GM23338 (cell line): ENCODE measurements at regions not wholly inside any gene's neighbourhood (a gene's known extent, or its start where the extent isn't known, plus 50 kb on each side); places are given as distances from the start of the nearest gene placed in this dataset.

Experiments used
- CREB1 ChIP-seq: fragments of 250-450 bp; sonication (Bioruptor Pico); IDR thresholded peaks from 2 replicates; pipeline ENCODE4 v1.5.0; 2020; ENCODE audit warnings: low read depth, mild to moderate bottlenecking, moderate library complexity
- EZH2 ChIP-seq: fragments of 200-600 bp; sonication (generic); IDR thresholded peaks from one replicate; pipeline ENCODE4 v1.8.0; 2017; ENCODE audit warnings: antibody characterized with exemption, mild to moderate bottlenecking, low read depth; ENCODE audit not compliant: unreplicated experiment
- EZH2phosphoT487 ChIP-seq: fragments of 200-600 bp; sonication (generic); IDR thresholded peaks from one replicate; pipeline ENCODE4 v1.8.1; 2018; ENCODE audit warnings: antibody characterized with exemption; ENCODE audit not compliant: unreplicated experiment
- JUNB ChIP-seq: IDR thresholded peaks from one replicate; pipeline ENCODE4 v1.6.1; 2016; ENCODE audit warnings: antibody characterized with exemption; ENCODE audit not compliant: unreplicated experiment
- POLR2AphosphoS5 ChIP-seq: IDR thresholded peaks from 2 replicates; pipeline ENCODE4 v1.6.1; 2016; ENCODE audit warnings: antibody characterized with exemption, low read depth
- ZNF114 ChIP-seq: fragments of 250-450 bp; sonication (Bioruptor Pico); IDR thresholded peaks from 2 replicates; pipeline ENCODE4 v1.5.0; 2020; ENCODE audit warnings: mild to moderate bottlenecking, moderate library complexity
- TF ChIP-seq, protein P1 (sequence below), 2 experiments: fragments of 200-600 bp in 1 of 2; sonication (generic) in 1 of 2; conservative IDR thresholded peaks; 2 replicates each; pipeline versions ENCODE4 v1.5.1 to v1.6.1; 2016 to 2017; ENCODE audit warnings: antibody characterized with exemption in 2 of 2, low read depth in 2 of 2, mild to moderate bottlenecking in 2 of 2, moderate library complexity in 1 of 2

DNA sequence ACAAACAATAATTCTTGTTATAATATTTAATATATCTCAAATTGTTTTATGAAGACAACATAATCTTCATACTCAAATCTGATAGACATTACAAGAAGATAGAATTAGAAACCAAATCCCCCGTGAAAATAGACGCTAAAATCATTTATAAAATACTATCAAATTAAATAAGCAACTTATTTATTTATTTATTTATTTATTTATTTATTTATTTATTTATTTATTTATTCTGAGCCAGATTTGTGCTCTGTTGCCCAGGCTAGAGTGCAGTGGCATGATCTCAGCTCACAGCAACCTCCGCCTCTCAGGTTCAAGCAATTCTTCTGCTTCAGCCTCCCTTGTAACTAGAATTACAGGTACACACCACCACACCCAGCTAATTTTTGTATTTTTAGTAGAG, 294.9 kb upstream of the MAGEC2 start:
- TF ChIP-seq, protein P1, sequence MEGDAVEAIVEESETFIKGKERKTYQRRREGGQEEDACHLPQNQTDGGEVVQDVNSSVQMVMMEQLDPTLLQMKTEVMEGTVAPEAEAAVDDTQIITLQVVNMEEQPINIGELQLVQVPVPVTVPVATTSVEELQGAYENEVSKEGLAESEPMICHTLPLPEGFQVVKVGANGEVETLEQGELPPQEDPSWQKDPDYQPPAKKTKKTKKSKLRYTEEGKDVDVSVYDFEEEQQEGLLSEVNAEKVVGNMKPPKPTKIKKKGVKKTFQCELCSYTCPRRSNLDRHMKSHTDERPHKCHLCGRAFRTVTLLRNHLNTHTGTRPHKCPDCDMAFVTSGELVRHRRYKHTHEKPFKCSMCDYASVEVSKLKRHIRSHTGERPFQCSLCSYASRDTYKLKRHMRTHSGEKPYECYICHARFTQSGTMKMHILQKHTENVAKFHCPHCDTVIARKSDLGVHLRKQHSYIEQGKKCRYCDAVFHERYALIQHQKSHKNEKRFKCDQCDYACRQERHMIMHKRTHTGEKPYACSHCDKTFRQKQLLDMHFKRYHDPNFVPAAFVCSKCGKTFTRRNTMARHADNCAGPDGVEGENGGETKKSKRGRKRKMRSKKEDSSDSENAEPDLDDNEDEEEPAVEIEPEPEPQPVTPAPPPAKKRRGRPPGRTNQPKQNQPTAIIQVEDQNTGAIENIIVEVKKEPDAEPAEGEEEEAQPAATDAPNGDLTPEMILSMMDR (conservative IDR thresholded peaks at IDR 0.05; ENCODE audit: low read depth in 2 of 2): no peak
- TF ChIP-seq POLR2AphosphoS5 (no peak), ZNF114 (CRISPR knock-in tag) (no peak), CREB1 (CRISPR knock-in tag) (no peak), JUNB (no peak), EZH2 (no peak), EZH2phosphoT487 (no peak)
